Activated T-helper 1 cell treated with anti-CD3 and anti-CD28 coated beads, Interleukin-12 subunit alpha, Interleukin-12 subunit beta, Interleukin-2, Interleukin-4 antibody, amounts not matched to agents 30 ng/mL and 10 ng/mL and 1 ng/mL, durations not matched to agents 14 hours and 24 hours and 36 hours (primary cell): ENCODE measurements at regions not wholly inside any gene's neighbourhood (a gene's known extent, or its start where the extent isn't known, plus 50 kb on each side); places are given as distances from the start of the nearest gene placed in this dataset.
A peak's percentile ranks its signal among the peaks of the same experiment; 100 is the strongest.
"Not testable (repeated sequence)": the region's sequence is repeated elsewhere in the genome, so short reads cannot be mapped to it uniquely, and the experiment has no call there.

ENCODE experiments used
- DNase-seq: peaks from one replicate; pipeline ENCODE4 v3.0.0; 2021; ENCODE audit warnings: low spot score
- H3K27ac Mint-ChIP-seq: one replicate; pipeline ENCODE4 v1.8.0; 2021; ENCODE audit warnings: mild to moderate bottlenecking, mixed read lengths
- H3K27me3 Mint-ChIP-seq: one replicate; pipeline ENCODE4 v1.8.0; 2022; ENCODE audit warnings: mild to moderate bottlenecking, moderate library complexity, mixed read lengths; ENCODE audit not compliant: insufficient read depth
- H3K36me3 Mint-ChIP-seq: one replicate; pipeline ENCODE4 v1.8.0; 2021; ENCODE audit warnings: low read depth, mixed read lengths
- H3K4me1 Mint-ChIP-seq: one replicate; pipeline ENCODE4 v1.8.0; 2021; ENCODE audit warnings: low read depth, mixed read lengths
- H3K4me3 Mint-ChIP-seq: one replicate; pipeline ENCODE4 v1.8.0; 2021; ENCODE audit warnings: mild to moderate bottlenecking, moderate library complexity, mixed read lengths
- H3K9me3 Mint-ChIP-seq: one replicate; pipeline ENCODE4 v1.8.0; 2021; ENCODE audit warnings: mixed read lengths
- intact Hi-C: fragments of 100-400 bp; cut with micrococcal nuclease; formaldehyde crosslinking; loops from one replicate; pipeline ENCODE4 v1.15.1; 2024

DNA sequence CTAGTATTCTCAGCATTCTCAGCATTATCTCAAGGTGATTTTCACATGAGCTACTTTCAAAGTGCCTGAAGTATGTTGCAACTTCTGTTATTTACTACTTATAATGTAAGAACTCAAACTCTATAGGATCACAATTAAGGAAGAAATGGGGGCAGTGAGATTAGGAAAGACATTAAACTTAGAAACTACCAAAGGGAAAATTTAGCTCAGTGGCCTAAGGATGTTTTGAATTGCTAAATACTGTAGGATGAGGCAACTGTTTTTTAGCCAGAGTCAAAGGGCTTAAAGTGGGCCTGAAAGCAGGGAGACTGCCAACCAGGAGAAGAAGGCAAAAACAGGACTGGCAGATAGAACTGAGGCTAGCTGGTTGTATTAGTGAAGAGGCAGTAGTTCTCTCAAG is 55.5 kb upstream of the MBNL1 start:
- Mint-ChIP-seq H3K4me3 (no peak overlapping the region), H3K36me3 (peaks cover 6% of the 10 kb centered on the region), H3K4me1 (peaks cover 61% of the 10 kb centered on the region), H3K27ac (no peak overlapping the region), H3K27me3 (no peaks in the 10 kb centered on the region), H3K9me3 (peaks cover 4% of the 10 kb centered on the region)
- intact Hi-C loops: no loop called here
- no peak for DNase-seq

DNA sequence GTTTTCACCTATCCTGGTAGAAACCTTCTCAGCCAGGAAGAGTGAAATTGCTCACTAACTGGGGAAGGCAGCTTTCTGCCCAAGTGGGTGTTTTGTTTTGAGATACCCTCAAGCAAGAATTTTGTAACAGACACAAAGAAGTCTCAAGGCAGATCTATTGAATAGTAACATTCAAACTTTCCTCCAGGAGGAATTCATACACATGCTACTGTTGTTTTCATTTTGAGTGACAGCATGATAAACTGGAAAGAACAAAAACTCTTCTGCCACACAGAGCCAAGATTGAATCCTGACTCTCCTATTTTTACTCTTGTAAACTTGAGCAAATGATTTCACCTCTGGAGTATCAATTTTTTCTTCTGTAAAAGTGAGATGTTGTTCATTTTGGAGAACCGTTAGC is 54.8 kb upstream of the MBNL1 start:
- intact Hi-C loops: no loop called here
- Mint-ChIP-seq H3K9me3 (no peaks in the 10 kb centered on the region), H3K4me1 (peaks cover 61% of the 10 kb centered on the region), H3K27me3 (no peaks in the 10 kb centered on the region), H3K4me3 (no peak overlapping the region), H3K36me3 (peaks cover 5% of the 10 kb centered on the region), H3K27ac (no peak overlapping the region)
- no peak for DNase-seq

DNA sequence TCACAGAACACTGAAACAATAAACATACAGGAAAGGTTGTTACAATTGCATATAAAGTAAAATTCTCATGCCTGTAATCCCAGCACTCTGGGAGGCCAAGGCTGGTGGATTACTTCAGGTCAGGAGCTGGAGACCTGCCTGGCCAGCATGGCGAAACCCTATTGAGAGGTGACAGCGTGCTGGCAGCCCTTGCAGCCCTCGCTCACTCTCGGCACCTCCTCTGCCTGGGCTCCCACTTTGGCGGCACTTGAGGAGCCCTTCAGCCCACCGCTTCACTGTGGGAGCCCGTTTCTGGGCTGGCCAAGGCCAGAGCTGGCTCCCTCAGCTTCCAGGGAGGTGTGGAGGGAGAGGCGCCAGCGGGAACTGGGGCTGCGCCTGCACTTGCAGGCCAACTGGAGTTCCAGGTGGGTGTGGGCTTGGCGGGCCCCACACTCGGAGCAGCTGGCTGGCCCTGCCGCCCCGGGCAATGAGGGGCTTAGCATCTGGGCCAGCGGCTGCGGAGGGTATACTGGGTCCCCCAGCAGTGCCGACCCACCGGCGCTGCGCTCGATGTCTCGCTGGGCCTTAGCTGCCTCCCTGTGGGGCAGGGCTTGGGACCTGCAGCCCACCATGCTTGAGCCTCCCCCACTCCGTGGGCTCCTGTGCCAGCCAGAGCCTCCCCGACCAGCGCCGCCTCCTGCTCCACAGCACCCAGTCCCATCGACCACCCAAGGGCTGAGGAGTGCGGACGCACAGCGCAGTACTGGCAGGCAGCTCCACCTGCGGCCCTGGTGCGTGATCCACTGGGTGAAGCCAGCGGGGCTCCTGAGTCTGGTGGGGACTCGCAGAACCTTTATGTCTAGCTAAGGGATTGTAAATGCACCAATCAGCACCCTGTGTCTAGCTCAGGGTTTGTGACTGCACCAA is 51.5 kb upstream of the MBNL1 start:
- H3K4me3 Mint-ChIP-seq, H3K27me3 Mint-ChIP-seq, H3K36me3 Mint-ChIP-seq, DNase-seq, H3K9me3 Mint-ChIP-seq, intact Hi-C loops, H3K27ac Mint-ChIP-seq: not testable (repeated sequence)
- H3K4me1 Mint-ChIP-seq: peaks cover 76% of the 10 kb centered on the region

DNA sequence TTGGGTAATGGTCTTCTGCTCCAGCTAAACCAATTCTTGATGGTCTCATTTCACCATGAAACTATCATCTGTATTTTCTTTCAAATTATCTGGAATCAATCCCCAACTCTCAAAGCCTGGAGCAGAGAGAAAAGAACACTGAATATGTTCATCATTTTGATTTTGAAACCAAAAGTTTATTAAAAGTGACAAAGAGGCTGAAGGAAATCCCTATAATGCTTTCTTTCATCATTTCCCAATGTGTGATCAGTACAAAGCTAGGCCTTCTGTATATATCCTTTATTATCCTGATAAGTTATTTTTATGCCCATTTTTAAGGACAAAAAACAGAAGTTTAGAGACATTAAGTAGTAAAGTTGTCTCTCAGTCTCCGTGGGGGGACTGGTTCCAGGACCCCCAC is 50.1 kb upstream of the MBNL1 start:
- DNase-seq: no peak
- peak overlapping the region; percentile 91 for H3K27ac Mint-ChIP-seq
- H3K27me3 Mint-ChIP-seq: no peaks in the 10 kb centered on the region
- no peaks in the 10 kb centered on the region for H3K9me3 Mint-ChIP-seq
- intact Hi-C loops: loop anchor here (1.0 kb wide), 1 partner anchor 9 kb away; no protein-coding TSS in a partner anchor
- H3K4me1 Mint-ChIP-seq: peaks cover 79% of the 10 kb centered on the region
- H3K36me3 Mint-ChIP-seq: peaks cover 2% of the 10 kb centered on the region
- H3K4me3 Mint-ChIP-seq: peak overlapping the region; percentile 78
